ENCODE measurements at regions not wholly inside any gene's neighbourhood (a gene's known extent, or its start where the extent isn't known, plus 50 kb on each side); places are given as distances from the start of the nearest gene placed in this dataset.

DNA sequence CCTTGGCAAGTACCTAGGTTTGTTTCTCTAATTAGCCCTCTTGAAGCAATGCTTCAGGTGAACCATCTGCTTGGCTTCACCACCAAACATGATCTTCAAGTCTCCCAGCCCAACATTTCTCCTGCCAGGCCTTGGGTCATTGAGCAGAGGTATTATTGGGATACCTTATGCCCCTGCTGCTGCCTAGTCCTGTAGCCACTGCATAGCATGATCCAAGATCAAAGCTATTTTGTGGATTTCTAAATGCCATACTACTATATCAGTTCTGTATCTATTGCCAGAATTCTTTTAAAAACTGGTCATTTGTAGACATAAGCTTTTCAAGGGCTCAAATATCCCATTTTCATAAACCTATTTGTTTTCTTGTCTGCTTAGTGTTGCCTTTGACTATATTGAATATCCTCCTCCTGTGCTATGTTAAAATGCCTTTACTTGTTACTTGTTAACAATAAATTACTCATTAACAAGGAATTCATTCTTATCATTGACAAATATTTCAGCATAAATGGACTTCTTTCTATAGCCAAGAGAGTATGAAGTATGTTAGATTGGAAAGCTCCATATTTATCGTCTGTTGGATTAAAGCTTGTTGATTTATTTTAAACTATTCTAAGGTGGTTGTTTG, 204.5 kb upstream of the RBBP8 start:
- Mint-ChIP-seq H3K4me3 (no peak overlapping the region), H3K36me3 (no peaks in the 10 kb centered on the region), H3K27ac (no peak overlapping the region), H3K4me1 (no peaks in the 10 kb centered on the region), H3K27me3 (peaks cover 10 to 13% of the 10 kb centered on the region in 2 donors), H3K9me3 (peaks cover 0 to 6% (median 0%) of the 10 kb centered on the region in 3 donors)
- ATAC-seq (replicated peaks in 1 of 4) (no peak), DNase-seq (no peak)
- Histone ChIP-seq H3K9me3 (no peaks in the 10 kb centered on the region), H3K27ac (ENCODE audit: low read length) (no peak overlapping the region), H3K36me3 (ENCODE audit: control insufficient read depth in 2 of 2, extremely low read depth in 1 of 2, insufficient read depth in 1 of 2, low read length in 1 of 2) (no peaks in the 10 kb centered on the region), H3K4me3 (ENCODE audit: control insufficient read depth in 1 of 2, extremely low read depth in 1 of 2, low read length in 1 of 2) (no peak overlapping the region), H3K27me3 (replicated peaks in 1 of 2; ENCODE audit: control insufficient read depth in 2 of 2, extremely low read depth in 1 of 2, insufficient read depth in 2 of 2, low read length in 1 of 2) (no peaks in the 10 kb centered on the region), H3K4me1 (ENCODE audit: control insufficient read depth in 1 of 2, extremely low read depth in 1 of 2, insufficient read depth in 2 of 2, low read length in 2 of 2) (no peaks in the 10 kb centered on the region)
- WGBS (ENCODE audit: insufficient coverage), result no CpG with 5 or more reads among the region's 1 CpG
- ChIA-PET CTCF (no interaction called here), POLR2A (no interaction called here)

DNA sequence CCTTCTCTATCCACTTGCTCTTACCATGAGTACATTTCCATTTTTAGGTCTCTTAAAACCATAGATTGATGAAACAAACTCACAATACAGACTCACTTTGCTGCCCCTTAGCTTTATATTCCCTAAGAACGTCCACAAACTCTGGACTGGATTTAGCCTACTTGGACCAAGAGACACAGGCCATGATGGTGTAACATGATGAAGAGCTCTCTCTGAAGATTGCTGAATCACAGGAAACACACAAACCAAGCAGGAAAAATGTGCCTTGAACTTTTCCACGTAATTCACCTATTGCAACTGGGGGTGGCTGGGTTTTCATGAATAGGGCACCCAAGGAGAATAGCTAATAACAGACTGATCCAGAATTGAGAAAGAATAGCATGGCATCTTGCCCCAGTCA, 201.7 kb upstream of the RBBP8 start:
- Histone ChIP-seq H3K27me3 (replicated peaks in 1 of 2; ENCODE audit: control insufficient read depth in 2 of 2, extremely low read depth in 1 of 2, insufficient read depth in 2 of 2, low read length in 1 of 2) (peaks cover 0 to 3% of the 10 kb centered on the region in 2 experiments), H3K36me3 (ENCODE audit: control insufficient read depth in 2 of 2, extremely low read depth in 1 of 2, insufficient read depth in 1 of 2, low read length in 1 of 2) (no peaks in the 10 kb centered on the region), H3K4me3 (ENCODE audit: control insufficient read depth in 1 of 2, extremely low read depth in 1 of 2, low read length in 1 of 2) (no peak overlapping the region), H3K9me3 (no peaks in the 10 kb centered on the region), H3K4me1 (ENCODE audit: control insufficient read depth in 1 of 2, extremely low read depth in 1 of 2, insufficient read depth in 2 of 2, low read length in 2 of 2) (no peaks in the 10 kb centered on the region), H3K27ac (ENCODE audit: low read length) (no peak overlapping the region)
- Mint-ChIP-seq H3K27me3 (peaks cover 10 to 13% of the 10 kb centered on the region in 2 donors), H3K27ac (no peak overlapping the region), H3K9me3 (peaks cover 0 to 6% (median 0%) of the 10 kb centered on the region in 3 donors), H3K4me1 (no peaks in the 10 kb centered on the region), H3K4me3 (no peak overlapping the region), H3K36me3 (no peaks in the 10 kb centered on the region)
- POLR2A ChIA-PET, result no interaction called here
- DNase-seq, result no peak
- CTCF ChIA-PET, result no interaction called here
- no CpG with 5 or more reads among the region's 2 CpGs for WGBS (ENCODE audit: insufficient coverage)
- ATAC-seq (replicated peaks in 1 of 4), result no peak

DNA sequence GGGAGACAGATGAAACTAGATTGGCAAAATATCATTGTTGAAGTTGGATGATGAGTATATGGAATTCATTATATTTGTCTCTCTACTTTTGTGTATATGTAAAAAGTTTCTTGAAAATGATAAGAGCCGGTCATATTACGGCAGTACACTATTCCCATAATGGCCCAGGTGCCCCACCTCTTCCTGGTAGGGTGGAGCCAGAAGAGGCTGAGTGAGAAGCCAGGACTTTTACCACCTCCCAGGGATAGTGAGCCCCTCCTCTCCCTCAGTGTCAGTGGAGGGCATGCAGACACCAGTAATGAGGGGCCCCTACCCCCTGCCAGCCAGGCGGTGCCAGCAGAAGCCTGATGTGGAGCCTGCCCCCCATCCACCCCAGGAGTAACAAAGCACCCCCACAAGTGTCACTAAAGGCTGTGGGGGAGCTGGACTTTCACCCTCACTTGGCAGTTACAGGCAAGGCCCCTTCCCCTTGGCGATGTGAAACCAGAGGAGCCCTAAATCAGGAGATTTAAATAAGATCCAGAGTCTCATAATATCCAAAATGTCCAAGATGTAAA, 198.9 kb upstream of the RBBP8 start:
- Histone ChIP-seq H3K27ac (ENCODE audit: low read length) (no peak overlapping the region), H3K27me3 (replicated peaks in 1 of 2; ENCODE audit: control insufficient read depth in 2 of 2, extremely low read depth in 1 of 2, insufficient read depth in 2 of 2, low read length in 1 of 2) (peaks cover 0 to 3% of the 10 kb centered on the region in 2 experiments), H3K4me3 (ENCODE audit: control insufficient read depth in 1 of 2, extremely low read depth in 1 of 2, low read length in 1 of 2) (no peak overlapping the region), H3K4me1 (ENCODE audit: control insufficient read depth in 1 of 2, extremely low read depth in 1 of 2, insufficient read depth in 2 of 2, low read length in 2 of 2) (no peaks in the 10 kb centered on the region), H3K36me3 (ENCODE audit: control insufficient read depth in 2 of 2, extremely low read depth in 1 of 2, insufficient read depth in 1 of 2, low read length in 1 of 2) (no peaks in the 10 kb centered on the region), H3K9me3 (no peaks in the 10 kb centered on the region)
- no CpG with 5 or more reads among the region's 4 CpGs for WGBS (ENCODE audit: insufficient coverage)
- POLR2A ChIA-PET, result no interaction called here
- Mint-ChIP-seq H3K27ac (no peak overlapping the region), H3K36me3 (no peaks in the 10 kb centered on the region), H3K4me1 (no peaks in the 10 kb centered on the region), H3K27me3 (peaks cover 3 to 4% of the 10 kb centered on the region in 2 donors), H3K4me3 (no peak overlapping the region), H3K9me3 (peaks cover 0 to 6% (median 0%) of the 10 kb centered on the region in 3 donors)
- CTCF ChIA-PET, result no interaction called here
- ATAC-seq (replicated peaks in 1 of 4) (no peak), DNase-seq (no peak)

DNA sequence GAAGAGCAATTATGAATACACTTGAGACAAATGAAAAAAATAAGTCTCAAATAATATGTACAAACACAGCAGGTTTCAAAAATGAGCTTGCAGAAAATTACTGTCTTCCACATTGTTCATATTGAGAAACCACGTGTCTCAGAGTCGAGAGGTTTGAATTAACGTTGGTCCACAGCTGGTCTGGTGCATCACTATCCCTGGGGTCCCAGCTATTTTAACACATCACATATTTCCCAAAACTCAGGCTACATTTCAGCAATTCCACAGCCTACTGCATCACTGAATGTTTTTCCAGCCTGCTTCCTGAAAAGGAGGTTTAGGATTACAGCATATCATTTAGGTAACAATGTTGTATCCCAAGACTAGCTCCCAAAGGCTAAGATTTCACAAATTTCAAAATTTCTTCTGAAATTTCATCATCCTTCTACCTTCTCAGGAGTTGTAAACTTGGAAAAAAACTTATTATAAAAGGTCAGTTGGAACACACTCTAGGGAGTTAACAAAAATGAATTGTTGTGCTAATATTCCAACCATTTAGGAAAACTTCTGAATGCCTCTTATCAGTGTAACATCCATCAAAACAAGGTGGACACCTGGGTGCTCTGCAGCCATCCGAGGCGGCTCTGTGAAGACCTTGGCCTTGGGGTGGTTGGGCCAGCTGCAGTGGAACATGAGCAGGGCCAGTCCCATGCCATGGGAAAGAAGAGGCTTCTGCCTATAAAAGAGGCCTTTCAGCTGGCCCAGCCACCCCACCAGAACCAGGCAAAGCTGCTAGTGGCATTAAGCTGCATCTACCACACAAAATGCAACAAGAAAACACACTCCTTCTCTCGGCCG, 198.1 kb upstream of the RBBP8 start:
- H3K9me3 Mint-ChIP-seq, result peaks cover 0 to 6% (median 0%) of the 10 kb centered on the region in 3 donors
- WGBS (ENCODE audit: insufficient coverage), result 90% methylated on average over 4 of the region's 7 CpGs

DNA sequence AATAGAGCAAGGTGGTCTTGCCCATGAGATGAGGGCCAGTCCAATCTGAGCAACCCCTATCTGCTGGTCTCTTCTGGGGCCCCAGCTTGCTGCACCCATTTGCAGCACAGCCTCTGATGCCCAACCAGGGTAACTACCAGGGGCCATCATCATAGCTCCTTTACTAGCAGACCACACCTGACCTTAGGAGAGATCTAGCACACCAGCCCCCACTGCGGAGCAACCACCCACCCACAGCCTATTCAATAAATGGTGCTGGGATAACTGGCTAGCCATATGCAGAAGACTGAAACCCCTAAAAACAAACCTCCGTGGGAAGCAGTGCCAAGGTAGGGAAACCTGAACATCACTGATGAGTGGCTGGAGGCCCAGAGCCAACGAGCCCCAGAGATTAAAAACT, 196.1 kb upstream of the RBBP8 start:
- ATAC-seq (replicated peaks in 1 of 4), result no peak
- Mint-ChIP-seq H3K9me3 (peaks cover 0 to 6% (median 0%) of the 10 kb centered on the region in 3 donors), H3K4me3 (no peak overlapping the region), H3K4me1 (no peaks in the 10 kb centered on the region), H3K36me3 (no peaks in the 10 kb centered on the region), H3K27me3 (peaks cover 4 to 5% of the 10 kb centered on the region in 2 donors), H3K27ac (no peak overlapping the region)
- 87% methylated on average over 3 of the region's 3 CpGs for WGBS (ENCODE audit: insufficient coverage)
- Histone ChIP-seq H3K27me3 (replicated peaks in 1 of 2; ENCODE audit: control insufficient read depth in 2 of 2, extremely low read depth in 1 of 2, insufficient read depth in 2 of 2, low read length in 1 of 2) (peaks cover 0 to 3% of the 10 kb centered on the region in 2 experiments), H3K4me3 (ENCODE audit: control insufficient read depth in 1 of 2, extremely low read depth in 1 of 2, low read length in 1 of 2) (no peak overlapping the region), H3K4me1 (ENCODE audit: control insufficient read depth in 1 of 2, extremely low read depth in 1 of 2, insufficient read depth in 2 of 2, low read length in 2 of 2) (no peaks in the 10 kb centered on the region), H3K27ac (ENCODE audit: low read length) (no peak overlapping the region), H3K9me3 (no peaks in the 10 kb centered on the region), H3K36me3 (ENCODE audit: control insufficient read depth in 2 of 2, extremely low read depth in 1 of 2, insufficient read depth in 1 of 2, low read length in 1 of 2) (no peaks in the 10 kb centered on the region)
- no peak for DNase-seq
- ChIA-PET CTCF (no interaction called here), POLR2A (no interaction called here)

More for the DNA sequence above, 198.1 kb upstream of the RBBP8 start:
- DNase-seq (no peak), ATAC-seq (replicated peaks in 1 of 4) (no peak)
- ChIA-PET CTCF (interaction anchor here in 1 of 2 donors (0.6 kb wide), 1 partner anchor 1034 kb away, joined by 5 read pairs; no protein-coding TSS in a partner anchor), POLR2A (no interaction called here)
- Histone ChIP-seq H3K4me3 (ENCODE audit: control insufficient read depth in 1 of 2, extremely low read depth in 1 of 2, low read length in 1 of 2) (no peak overlapping the region), H3K27me3 (replicated peaks in 1 of 2; ENCODE audit: control insufficient read depth in 2 of 2, extremely low read depth in 1 of 2, insufficient read depth in 2 of 2, low read length in 1 of 2) (peaks cover 0 to 3% of the 10 kb centered on the region in 2 experiments), H3K9me3 (no peaks in the 10 kb centered on the region), H3K27ac (ENCODE audit: low read length) (no peak overlapping the region), H3K4me1 (ENCODE audit: control insufficient read depth in 1 of 2, extremely low read depth in 1 of 2, insufficient read depth in 2 of 2, low read length in 2 of 2) (no peaks in the 10 kb centered on the region), H3K36me3 (ENCODE audit: control insufficient read depth in 2 of 2, extremely low read depth in 1 of 2, insufficient read depth in 1 of 2, low read length in 1 of 2) (no peaks in the 10 kb centered on the region)
- Mint-ChIP-seq H3K27ac (no peak overlapping the region), H3K36me3 (no peaks in the 10 kb centered on the region), H3K4me3 (no peak overlapping the region), H3K4me1 (no peaks in the 10 kb centered on the region), H3K27me3 (peaks cover 3 to 4% of the 10 kb centered on the region in 2 donors)

- Mint-ChIP-seq H3K27me3 (peaks cover 4 to 9% of the 10 kb centered on the region in 2 donors), H3K27ac (no peak overlapping the region), H3K4me1 (no peaks in the 10 kb centered on the region), H3K9me3 (peaks cover 5 to 7% (median 6%) of the 10 kb centered on the region in 3 donors), H3K36me3 (no peaks in the 10 kb centered on the region), H3K4me3 (no peak overlapping the region)
- DNase-seq, result no peak
- CTCF ChIA-PET, result no interaction called here
- Histone ChIP-seq H3K9me3 (no peaks in the 10 kb centered on the region), H3K36me3 (ENCODE audit: control insufficient read depth in 2 of 2, extremely low read depth in 1 of 2, insufficient read depth in 1 of 2, low read length in 1 of 2) (no peaks in the 10 kb centered on the region), H3K27me3 (replicated peaks in 1 of 2; ENCODE audit: control insufficient read depth in 2 of 2, extremely low read depth in 1 of 2, insufficient read depth in 2 of 2, low read length in 1 of 2) (peaks cover 0 to 2% of the 10 kb centered on the region in 2 experiments), H3K27ac (ENCODE audit: low read length) (no peak overlapping the region), H3K4me1 (ENCODE audit: control insufficient read depth in 1 of 2, extremely low read depth in 1 of 2, insufficient read depth in 2 of 2, low read length in 2 of 2) (no peaks in the 10 kb centered on the region), H3K4me3 (ENCODE audit: control insufficient read depth in 1 of 2, extremely low read depth in 1 of 2, low read length in 1 of 2) (no peak overlapping the region)
- WGBS (ENCODE audit: insufficient coverage), result no CpG with 5 or more reads among the region's 2 CpGs
- no peak for ATAC-seq (replicated peaks in 1 of 4)
- POLR2A ChIA-PET, result no interaction called here
Measured at GRCh38 chr18:22739061-22739642, 194.0 kb upstream of the RBBP8 start.
